SK-N-SH treated with all-trans-retinoic acid at 6 μM for 48 hours (cell line): ENCODE measurements at regions not wholly inside any gene's neighbourhood (a gene's known extent, or its start where the extent isn't known, plus 50 kb on each side); places are given as distances from the start of the nearest gene placed in this dataset.

Source experiments
- ATAC-seq: fragments of 200-7000 bp; cut with Tn5 transposase; 3 replicates; pipeline ENCODE4 v1.9.1; 2020; ENCODE audit warnings: mild to moderate bottlenecking, moderate library complexity
- ARNTL ChIP-seq: fragments of 450-650 bp; formaldehyde crosslinking; IDR thresholded peaks from 2 replicates; pipeline ENCODE4 v1.5.0; 2020; ENCODE audit warnings: low read depth, mild to moderate bottlenecking, moderate library complexity, borderline replicate concordance
- BACH2 ChIP-seq: fragments of 250-450 bp; sonication (Bioruptor Pico); IDR thresholded peaks from 2 replicates; pipeline ENCODE4 v1.9.0; 2021; ENCODE audit warnings: mild to moderate bottlenecking, borderline replicate concordance
- CSDC2 ChIP-seq: fragments of 250-450 bp; sonication (Bioruptor Pico); IDR thresholded peaks from 2 replicates; pipeline ENCODE4 v1.5.0; 2020; ENCODE audit warnings: mild to moderate bottlenecking, moderate library complexity
- CSRNP3 ChIP-seq: fragments of 250-450 bp; sonication (Bioruptor Pico); IDR thresholded peaks from 2 replicates; pipeline ENCODE4 v1.5.1; 2021; ENCODE audit warnings: mild to moderate bottlenecking, moderate library complexity
- ESRRG ChIP-seq: fragments of 250-450 bp; sonication (Bioruptor Pico); IDR thresholded peaks from 2 replicates; pipeline ENCODE4 v1.6.1; 2021; ENCODE audit warnings: mild to moderate bottlenecking
- ISL1 ChIP-seq: fragments of 250-450 bp; sonication (Bioruptor Pico); IDR thresholded peaks from 2 replicates; pipeline ENCODE4 v2.1.2; 2022; ENCODE audit warnings: mild to moderate bottlenecking, moderate library complexity
- OSR1 ChIP-seq: fragments of 250-450 bp; sonication (Bioruptor Pico); IDR thresholded peaks from 2 replicates; pipeline ENCODE4 v1.8.0; 2022; ENCODE audit warnings: moderate library complexity, mild to moderate bottlenecking, inconsistent platforms
- PATZ1 ChIP-seq: fragments of 250-450 bp; sonication (Bioruptor Pico); IDR thresholded peaks from 2 replicates; pipeline ENCODE4 v1.8.0; 2020; ENCODE audit warnings: mild to moderate bottlenecking, moderate library complexity, borderline replicate concordance
- PPARA ChIP-seq: fragments of 250-450 bp; sonication (Bioruptor Pico); IDR thresholded peaks from 2 replicates; pipeline ENCODE4 v1.5.0; 2020; ENCODE audit warnings: mild to moderate bottlenecking, borderline replicate concordance
- SNAI2 ChIP-seq: fragments of 250-450 bp; sonication (Bioruptor Pico); IDR thresholded peaks from 2 replicates; pipeline ENCODE4 v1.5.0; 2020; ENCODE audit warnings: mild to moderate bottlenecking, moderate library complexity
- TCF4 ChIP-seq: fragments of 250-450 bp; sonication (Bioruptor Pico); IDR thresholded peaks from 2 replicates; pipeline ENCODE4 v1.8.0; 2021; ENCODE audit warnings: mild to moderate bottlenecking, moderate library complexity, borderline replicate concordance
- TOX ChIP-seq: fragments of 250-450 bp; sonication (Bioruptor Pico); IDR thresholded peaks from 2 replicates; pipeline ENCODE4 v1.8.0; 2021; ENCODE audit warnings: mild to moderate bottlenecking, moderate library complexity, borderline replicate concordance
- ZC3H10 ChIP-seq: fragments of 250-450 bp; sonication (Bioruptor Pico); IDR thresholded peaks from 2 replicates; pipeline ENCODE4 v1.5.1; 2021; ENCODE audit warnings: mild to moderate bottlenecking, moderate library complexity
- ZFP3 ChIP-seq: fragments of 250-450 bp; sonication (Bioruptor Pico); IDR thresholded peaks from 2 replicates; pipeline ENCODE4 v1.5.0; 2020; ENCODE audit warnings: mild to moderate bottlenecking, moderate library complexity
- ZFP30 ChIP-seq: fragments of 450-650 bp; formaldehyde crosslinking; IDR thresholded peaks from 2 replicates; pipeline ENCODE4 v1.5.0; 2022; ENCODE audit warnings: mild to moderate bottlenecking, moderate library complexity
- ZNF565 ChIP-seq: fragments of 450-650 bp; formaldehyde crosslinking; conservative IDR thresholded peaks from 2 replicates; pipeline ENCODE4 v1.5.0; 2020; ENCODE audit warnings: low read depth, mild to moderate bottlenecking, moderate library complexity
- ZNF70 ChIP-seq: fragments of 450-650 bp; formaldehyde crosslinking; IDR thresholded peaks from 2 replicates; pipeline ENCODE4 v1.5.0; 2020; ENCODE audit warnings: mild to moderate bottlenecking, moderate library complexity
- ZNF8 ChIP-seq: fragments of 450-650 bp; formaldehyde crosslinking; IDR thresholded peaks from 2 replicates; pipeline ENCODE4 v1.5.0; 2020; ENCODE audit warnings: mild to moderate bottlenecking, moderate library complexity
- TF ChIP-seq, protein P1 (sequence below): fragments of 250-450 bp; sonication (Bioruptor Pico); IDR thresholded peaks from 2 replicates; pipeline ENCODE4 v1.8.0; 2021; ENCODE audit warnings: low read depth, mild to moderate bottlenecking, moderate library complexity, borderline replicate concordance
- TF ChIP-seq, protein P2 (sequence below): fragments of 250-450 bp; sonication (Bioruptor Pico); IDR thresholded peaks from 2 replicates; pipeline ENCODE4 v1.5.0; 2020; ENCODE audit warnings: mild to moderate bottlenecking, moderate library complexity
- TF ChIP-seq, protein P3 (sequence below): fragments of 250-450 bp; sonication (Bioruptor Pico); IDR thresholded peaks from 2 replicates; pipeline ENCODE4 v1.5.1; 2020; ENCODE audit warnings: low read depth, mild to moderate bottlenecking, moderate library complexity

DNA sequence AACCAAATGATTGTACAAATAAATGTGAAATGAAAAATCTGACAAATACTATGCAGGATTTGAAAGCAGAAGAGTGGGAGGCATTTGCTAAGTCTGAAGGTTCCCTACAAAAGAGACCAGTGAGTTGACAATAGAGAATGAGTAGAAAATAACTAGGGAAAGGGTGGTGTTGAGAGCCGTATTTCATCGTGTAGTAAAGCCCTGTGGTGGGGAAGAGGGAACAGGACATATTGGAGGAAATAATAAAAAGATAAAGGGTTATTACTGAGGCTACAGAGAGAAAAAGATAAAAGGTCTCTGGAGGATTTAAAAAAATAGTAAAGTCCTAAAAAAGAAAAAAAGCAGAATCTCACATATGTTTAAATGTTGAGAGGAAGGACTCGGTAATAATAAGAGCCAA is 268.8 kb downstream of the DUSP6 start (continued):
- TF ChIP-seq, protein P1, sequence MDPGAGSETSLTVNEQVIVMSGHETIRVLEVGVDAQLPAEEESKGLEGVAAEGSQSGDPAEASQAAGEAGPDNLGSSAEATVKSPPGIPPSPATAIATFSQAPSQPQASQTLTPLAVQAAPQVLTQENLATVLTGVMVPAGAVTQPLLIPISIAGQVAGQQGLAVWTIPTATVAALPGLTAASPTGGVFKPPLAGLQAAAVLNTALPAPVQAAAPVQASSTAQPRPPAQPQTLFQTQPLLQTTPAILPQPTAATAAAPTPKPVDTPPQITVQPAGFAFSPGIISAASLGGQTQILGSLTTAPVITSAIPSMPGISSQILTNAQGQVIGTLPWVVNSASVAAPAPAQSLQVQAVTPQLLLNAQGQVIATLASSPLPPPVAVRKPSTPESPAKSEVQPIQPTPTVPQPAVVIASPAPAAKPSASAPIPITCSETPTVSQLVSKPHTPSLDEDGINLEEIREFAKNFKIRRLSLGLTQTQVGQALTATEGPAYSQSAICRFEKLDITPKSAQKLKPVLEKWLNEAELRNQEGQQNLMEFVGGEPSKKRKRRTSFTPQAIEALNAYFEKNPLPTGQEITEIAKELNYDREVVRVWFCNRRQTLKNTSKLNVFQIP (CRISPR knock-in tag) = no peak
- TF ChIP-seq TOX (CRISPR knock-in tag) = no peak
- TF ChIP-seq TCF4 (CRISPR knock-in tag) = no peak
- TF ChIP-seq ZNF565 (CRISPR knock-in tag) = no peak
- no peak for TF ChIP-seq PATZ1

GRCh38 chr12:89082370-89082753 is 269.9 kb downstream of the DUSP6 start:
- no peak for TF ChIP-seq PATZ1
- peak; percentile 42; the same call in 2 of the 3 replicates for ATAC-seq

GRCh38 chr12:89081719-89082369 is 270.5 kb downstream of the DUSP6 start:
- no peak for ATAC-seq
- TF ChIP-seq ZFP3 (CRISPR knock-in tag) (no peak), BACH2 (CRISPR knock-in tag) (no peak), ZC3H10 (CRISPR knock-in tag) (no peak), SNAI2 (CRISPR knock-in tag) (no peak), ISL1 (CRISPR knock-in tag) (no peak), CSDC2 (CRISPR knock-in tag) (no peak), ZNF70 (CRISPR knock-in tag) (no peak), ARNTL (CRISPR knock-in tag) (no peak), ZFP30 (CRISPR knock-in tag) (no peak), PPARA (CRISPR knock-in tag) (no peak), ZNF8 (CRISPR knock-in tag) (no peak), CSRNP3 (CRISPR knock-in tag) (no peak), TOX (CRISPR knock-in tag) (no peak), PATZ1 (no peak), OSR1 (CRISPR knock-in tag) (no peak), ESRRG (CRISPR knock-in tag) (no peak)
- TF ChIP-seq, protein P1 (CRISPR knock-in tag) = no peak
- TF ChIP-seq, protein P2, sequence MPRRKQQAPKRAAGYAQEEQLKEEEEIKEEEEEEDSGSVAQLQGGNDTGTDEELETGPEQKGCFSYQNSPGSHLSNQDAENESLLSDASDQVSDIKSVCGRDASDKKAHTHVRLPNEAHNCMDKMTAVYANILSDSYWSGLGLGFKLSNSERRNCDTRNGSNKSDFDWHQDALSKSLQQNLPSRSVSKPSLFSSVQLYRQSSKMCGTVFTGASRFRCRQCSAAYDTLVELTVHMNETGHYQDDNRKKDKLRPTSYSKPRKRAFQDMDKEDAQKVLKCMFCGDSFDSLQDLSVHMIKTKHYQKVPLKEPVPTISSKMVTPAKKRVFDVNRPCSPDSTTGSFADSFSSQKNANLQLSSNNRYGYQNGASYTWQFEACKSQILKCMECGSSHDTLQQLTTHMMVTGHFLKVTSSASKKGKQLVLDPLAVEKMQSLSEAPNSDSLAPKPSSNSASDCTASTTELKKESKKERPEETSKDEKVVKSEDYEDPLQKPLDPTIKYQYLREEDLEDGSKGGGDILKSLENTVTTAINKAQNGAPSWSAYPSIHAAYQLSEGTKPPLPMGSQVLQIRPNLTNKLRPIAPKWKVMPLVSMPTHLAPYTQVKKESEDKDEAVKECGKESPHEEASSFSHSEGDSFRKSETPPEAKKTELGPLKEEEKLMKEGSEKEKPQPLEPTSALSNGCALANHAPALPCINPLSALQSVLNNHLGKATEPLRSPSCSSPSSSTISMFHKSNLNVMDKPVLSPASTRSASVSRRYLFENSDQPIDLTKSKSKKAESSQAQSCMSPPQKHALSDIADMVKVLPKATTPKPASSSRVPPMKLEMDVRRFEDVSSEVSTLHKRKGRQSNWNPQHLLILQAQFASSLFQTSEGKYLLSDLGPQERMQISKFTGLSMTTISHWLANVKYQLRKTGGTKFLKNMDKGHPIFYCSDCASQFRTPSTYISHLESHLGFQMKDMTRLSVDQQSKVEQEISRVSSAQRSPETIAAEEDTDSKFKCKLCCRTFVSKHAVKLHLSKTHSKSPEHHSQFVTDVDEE (CRISPR knock-in tag) = no peak
- TF ChIP-seq, protein P3, sequence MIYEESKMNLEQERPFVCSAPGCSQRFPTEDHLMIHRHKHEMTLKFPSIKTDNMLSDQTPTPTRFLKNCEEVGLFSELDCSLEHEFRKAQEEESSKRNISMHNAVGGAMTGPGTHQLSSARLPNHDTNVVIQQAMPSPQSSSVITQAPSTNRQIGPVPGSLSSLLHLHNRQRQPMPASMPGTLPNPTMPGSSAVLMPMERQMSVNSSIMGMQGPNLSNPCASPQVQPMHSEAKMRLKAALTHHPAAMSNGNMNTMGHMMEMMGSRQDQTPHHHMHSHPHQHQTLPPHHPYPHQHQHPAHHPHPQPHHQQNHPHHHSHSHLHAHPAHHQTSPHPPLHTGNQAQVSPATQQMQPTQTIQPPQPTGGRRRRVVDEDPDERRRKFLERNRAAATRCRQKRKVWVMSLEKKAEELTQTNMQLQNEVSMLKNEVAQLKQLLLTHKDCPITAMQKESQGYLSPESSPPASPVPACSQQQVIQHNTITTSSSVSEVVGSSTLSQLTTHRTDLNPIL (CRISPR knock-in tag) = no peak
